ENCODE measurements at regions not wholly inside any gene's neighbourhood (a gene's known extent, or its start where the extent isn't known, plus 50 kb on each side); places are given as distances from the start of the nearest gene placed in this dataset.

GRCh38 chr9:89745601-89746376, 141.0 kb downstream of the GADD45G start:
- TF ChIP-seq CTCF (IDR thresholded peaks at IDR 0.05; ENCODE audit: low read length) (no peak), EZH2phosphoT487 (IDR thresholded peaks at IDR 0.05; ENCODE audit: low read length) (no peak)
